ENCODE measurements at regions not wholly inside any gene's neighbourhood (a gene's known extent, or its start where the extent isn't known, plus 50 kb on each side); places are given as distances from the start of the nearest gene placed in this dataset.
"Not testable (repeated sequence)": the region's sequence is repeated elsewhere in the genome, so short reads cannot be mapped to it uniquely, and the experiment has no call there.

DNA sequence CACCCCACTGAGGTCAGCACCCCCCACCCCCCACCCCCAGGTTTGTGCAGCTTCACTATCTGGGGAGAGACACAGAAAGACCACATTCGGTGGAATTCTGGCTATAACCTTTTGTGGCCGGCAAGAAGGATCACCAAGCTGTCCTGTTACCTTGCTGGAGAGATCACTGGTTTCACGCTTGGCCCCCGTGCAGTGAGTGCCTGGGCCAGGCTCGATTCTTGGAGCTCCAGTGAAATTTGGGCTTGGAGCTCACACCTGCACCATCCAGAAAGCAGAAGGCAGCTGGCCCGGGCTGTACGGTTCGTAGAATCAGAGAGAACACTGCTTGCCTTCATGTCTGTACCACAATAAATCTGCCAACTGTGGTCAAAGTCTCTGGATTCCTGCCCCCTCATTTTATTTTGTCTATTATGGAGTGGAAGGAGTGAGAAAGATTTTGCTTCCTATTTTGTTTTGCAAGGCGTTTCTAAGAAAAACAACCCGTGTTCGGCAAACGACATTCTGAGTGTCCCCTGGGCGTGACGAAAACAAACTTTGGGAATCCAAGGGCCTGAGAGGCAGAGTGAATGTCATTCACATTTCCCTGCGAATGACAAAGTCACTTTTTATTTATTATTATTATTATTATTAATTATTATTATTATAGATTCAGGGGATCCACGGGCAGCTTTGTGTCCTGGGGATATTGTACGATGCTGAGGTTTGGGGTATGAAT is 2845.2 kb downstream of the RPIA start:
- TF ChIP-seq, protein P1, sequence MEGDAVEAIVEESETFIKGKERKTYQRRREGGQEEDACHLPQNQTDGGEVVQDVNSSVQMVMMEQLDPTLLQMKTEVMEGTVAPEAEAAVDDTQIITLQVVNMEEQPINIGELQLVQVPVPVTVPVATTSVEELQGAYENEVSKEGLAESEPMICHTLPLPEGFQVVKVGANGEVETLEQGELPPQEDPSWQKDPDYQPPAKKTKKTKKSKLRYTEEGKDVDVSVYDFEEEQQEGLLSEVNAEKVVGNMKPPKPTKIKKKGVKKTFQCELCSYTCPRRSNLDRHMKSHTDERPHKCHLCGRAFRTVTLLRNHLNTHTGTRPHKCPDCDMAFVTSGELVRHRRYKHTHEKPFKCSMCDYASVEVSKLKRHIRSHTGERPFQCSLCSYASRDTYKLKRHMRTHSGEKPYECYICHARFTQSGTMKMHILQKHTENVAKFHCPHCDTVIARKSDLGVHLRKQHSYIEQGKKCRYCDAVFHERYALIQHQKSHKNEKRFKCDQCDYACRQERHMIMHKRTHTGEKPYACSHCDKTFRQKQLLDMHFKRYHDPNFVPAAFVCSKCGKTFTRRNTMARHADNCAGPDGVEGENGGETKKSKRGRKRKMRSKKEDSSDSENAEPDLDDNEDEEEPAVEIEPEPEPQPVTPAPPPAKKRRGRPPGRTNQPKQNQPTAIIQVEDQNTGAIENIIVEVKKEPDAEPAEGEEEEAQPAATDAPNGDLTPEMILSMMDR (IDR thresholded peaks at IDR 0.05): not testable (repeated sequence)
- not testable (repeated sequence) for TF ChIP-seq POLR2AphosphoS5 (IDR thresholded peaks at IDR 0.05); POLR2A (IDR thresholded peaks at IDR 0.05; ENCODE audit: low read depth); EP300 (IDR thresholded peaks at IDR 0.05)

All from esophagus muscularis mucosa (tissue), 4 donors.